Naive thymus-derived CD4-positive, alpha-beta T cell (primary cell): ENCODE measurements at regions not wholly inside any gene's neighbourhood (a gene's known extent, or its start where the extent isn't known, plus 50 kb on each side); places are given as distances from the start of the nearest gene placed in this dataset.

Experiments used
- ATAC-seq: fragments of 150-1000 bp; cut with Tn5 transposase; 2 replicates; pipeline ENCODE4 v1.10.0; 2021; ENCODE audit warnings: mild to moderate bottlenecking, moderate library complexity
- CTCF ChIA-PET: fragments of 350-600 bp; sonication (Branson Sonifier 250); formaldehyde crosslinking; loops from one replicate; lab custom pipeline; 2021; ENCODE audit warnings: antibody characterized with exemption; lab: Charles Lee
- POLR2A ChIA-PET: fragments of 350-600 bp; sonication (Branson Sonifier 250); formaldehyde crosslinking; loops from one replicate; lab custom pipeline; 2021; ENCODE audit warnings: antibody characterized with exemption, inconsistent platforms; lab: Charles Lee
- DNase-seq, 9 donors: peaks; one replicate each; pipeline versions ENCODE4 v3.0.0 to v3.0.0-alpha.2; 2020 to 2022; ENCODE audit warnings: mixed read lengths in 1 of 9
- H3K27ac ChIP-seq: one replicate; pipeline ENCODE4 v1.7.0; 2013; ENCODE audit warnings: mild to moderate bottlenecking, low read depth, low read length, moderate library complexity
- H3K27me3 ChIP-seq, 2 donors: one replicate each; pipeline ENCODE4 v1.7.0; 2013; ENCODE audit warnings: low read length in 2 of 2, mild to moderate bottlenecking in 2 of 2, moderate library complexity in 2 of 2; ENCODE audit not compliant: control insufficient read depth in 2 of 2, insufficient read depth in 2 of 2
- H3K36me3 ChIP-seq, 3 experiments: 1 replicate in 2 of 3; 2 replicates in 1 of 3; pipeline ENCODE4 v1.7.0; 2013; ENCODE audit warnings: low read length in 3 of 3, mild to moderate bottlenecking in 3 of 3, moderate library complexity in 1 of 3; ENCODE audit not compliant: insufficient read depth in 3 of 3, control insufficient read depth in 2 of 3
- H3K4me1 ChIP-seq, 2 donors: one replicate each; pipeline ENCODE4 v1.7.0; 2013; ENCODE audit warnings: low read length in 2 of 2, mild to moderate bottlenecking in 2 of 2, moderate library complexity in 1 of 2; ENCODE audit not compliant: control insufficient read depth in 2 of 2, insufficient read depth in 2 of 2
- H3K4me3 ChIP-seq: 2 replicates; pipeline ENCODE4 v1.7.0; 2013; ENCODE audit warnings: mild to moderate bottlenecking, low read length
- H3K9me3 ChIP-seq, 3 experiments: 1 replicate in 2 of 3; 2 replicates in 1 of 3; pipeline ENCODE4 v1.7.0; 2013; ENCODE audit warnings: low read length in 3 of 3; ENCODE audit not compliant: control insufficient read depth in 2 of 3
- H3K27ac Mint-ChIP-seq, 9 donors: one replicate each; pipeline ENCODE4 v1.8.0; 2020 to 2022; ENCODE audit warnings: mixed read lengths in 9 of 9, mild to moderate bottlenecking in 8 of 9, moderate library complexity in 5 of 9, inconsistent platforms in 2 of 9
- H3K27me3 Mint-ChIP-seq, 5 donors: one replicate each; pipeline ENCODE4 v1.8.0; 2021 to 2022; ENCODE audit warnings: mixed read lengths in 5 of 5, mild to moderate bottlenecking in 1 of 5
- H3K36me3 Mint-ChIP-seq, 5 donors: one replicate each; pipeline ENCODE4 v1.8.0; 2020 to 2022; ENCODE audit warnings: mixed read lengths in 5 of 5, mild to moderate bottlenecking in 3 of 5, inconsistent platforms in 1 of 5
- H3K4me1 Mint-ChIP-seq, 7 donors: one replicate each; pipeline ENCODE4 v1.8.0; 2020 to 2022; ENCODE audit warnings: mixed read lengths in 7 of 7, mild to moderate bottlenecking in 3 of 7, inconsistent platforms in 1 of 7
- H3K4me3 Mint-ChIP-seq, 10 donors: one replicate each; pipeline ENCODE4 v1.8.0; 2020 to 2022; ENCODE audit warnings: mild to moderate bottlenecking in 10 of 10, mixed read lengths in 10 of 10, moderate library complexity in 6 of 10, inconsistent platforms in 2 of 10
- H3K9me3 Mint-ChIP-seq, 11 donors: one replicate each; pipeline ENCODE4 v1.8.0; 2020 to 2022; ENCODE audit warnings: mixed read lengths in 11 of 11, mild to moderate bottlenecking in 4 of 11, inconsistent platforms in 1 of 11, moderate library complexity in 1 of 11
- intact Hi-C, 2 donors: fragments of 100-400 bp; cut with micrococcal nuclease; formaldehyde crosslinking; loops; one replicate each; pipeline ENCODE4 v1.15.1; 2023

- Mint-ChIP-seq H3K4me1 (no peaks in the 10 kb centered on the region), H3K36me3 (no peaks in the 10 kb centered on the region), H3K4me3 (no peak overlapping the region), H3K27me3 (peaks cover 0 to 12% (median 8%) of the 10 kb centered on the region in 5 donors), H3K27ac (no peak overlapping the region), H3K9me3 (peaks cover 0 to 6% (median 2%) of the 10 kb centered on the region in 11 donors)
- ATAC-seq (no peak), DNase-seq (no peak)
- no peaks in the 10 kb centered on the region for H3K27me3 ChIP-seq
- no peaks in the 10 kb centered on the region for H3K9me3 ChIP-seq
- no peak overlapping the region for H3K4me3 ChIP-seq
- POLR2A ChIA-PET = no interaction called here
- CTCF ChIA-PET = no interaction called here
- H3K4me1 ChIP-seq = no peaks in the 10 kb centered on the region
- intact Hi-C loops = no loop called here
- H3K36me3 ChIP-seq = no peaks in the 10 kb centered on the region
- H3K27ac ChIP-seq = no peak overlapping the region
Measured at GRCh38 chr3:28678086-28678485, 329.5 kb upstream of the AZI2 start.

- Histone ChIP-seq H3K4me3 (no peak overlapping the region), H3K27ac (no peak overlapping the region), H3K27me3 (no peaks in the 10 kb centered on the region), H3K4me1 (no peaks in the 10 kb centered on the region), H3K9me3 (no peaks in the 10 kb centered on the region), H3K36me3 (no peaks in the 10 kb centered on the region)
- POLR2A ChIA-PET = no interaction called here
- intact Hi-C loops = no loop called here
- Mint-ChIP-seq H3K27ac (no peak overlapping the region), H3K36me3 (no peaks in the 10 kb centered on the region), H3K4me1 (no peaks in the 10 kb centered on the region), H3K27me3 (peaks cover 0 to 10% (median 7%) of the 10 kb centered on the region in 5 donors), H3K4me3 (no peak overlapping the region), H3K9me3 (peaks cover 0 to 5% (median 3%) of the 10 kb centered on the region in 11 donors)
- DNase-seq (no peak), ATAC-seq (no peak)
- CTCF ChIA-PET = no interaction called here
Measured at GRCh38 chr3:28680050-28680449, 331.4 kb upstream of the AZI2 start.

GRCh38 chr3:28682121-28682520 lies 333.5 kb upstream of the AZI2 start:
- DNase-seq = no peak
- Mint-ChIP-seq H3K4me3 (no peak overlapping the region), H3K9me3 (peaks cover 0 to 7% (median 0%) of the 10 kb centered on the region in 11 donors), H3K27me3 (peaks cover 0 to 10% (median 4%) of the 10 kb centered on the region in 5 donors), H3K36me3 (no peaks in the 10 kb centered on the region), H3K27ac (no peak overlapping the region), H3K4me1 (no peaks in the 10 kb centered on the region)
- no peak for ATAC-seq
- H3K4me3 ChIP-seq = no peak overlapping the region
- ChIA-PET CTCF (no interaction called here), POLR2A (no interaction called here)
- H3K27me3 ChIP-seq = no peaks in the 10 kb centered on the region
- no peaks in the 10 kb centered on the region for H3K9me3 ChIP-seq
- intact Hi-C loops = no loop called here
- H3K27ac ChIP-seq = no peak overlapping the region
- no peaks in the 10 kb centered on the region for H3K4me1 ChIP-seq
- H3K36me3 ChIP-seq = no peaks in the 10 kb centered on the region

GRCh38 chr3:28690176-28690575 lies 341.6 kb upstream of the AZI2 start:
- H3K9me3 ChIP-seq = no peaks in the 10 kb centered on the region
- H3K27me3 ChIP-seq = no peaks in the 10 kb centered on the region
- ATAC-seq = no peak
- no peaks in the 10 kb centered on the region for H3K36me3 ChIP-seq
- Mint-ChIP-seq H3K27ac (no peak overlapping the region), H3K4me3 (no peak overlapping the region), H3K27me3 (peaks cover 0 to 4% (median 0%) of the 10 kb centered on the region in 5 donors), H3K9me3 (peaks cover 0 to 4% (median 0%) of the 10 kb centered on the region in 11 donors), H3K4me1 (no peaks in the 10 kb centered on the region), H3K36me3 (no peaks in the 10 kb centered on the region)
- H3K4me1 ChIP-seq = no peaks in the 10 kb centered on the region
- CTCF ChIA-PET = interaction anchor here (0.7 kb wide), 1 partner anchor 27 kb away, joined by 3 read pairs; no protein-coding TSS in a partner anchor
- no peak overlapping the region for H3K4me3 ChIP-seq
- intact Hi-C loops = no loop called here
- no peak for DNase-seq
- H3K27ac ChIP-seq = no peak overlapping the region
- POLR2A ChIA-PET = no interaction called here

GRCh38 chr3:28698706-28699105 lies 350.1 kb upstream of the AZI2 start:
- H3K36me3 Mint-ChIP-seq = no peaks in the 10 kb centered on the region
- Histone ChIP-seq H3K4me1 (no peaks in the 10 kb centered on the region), H3K36me3 (no peaks in the 10 kb centered on the region), H3K27me3 (no peaks in the 10 kb centered on the region), H3K4me3 (no peak overlapping the region), H3K27ac (no peak overlapping the region), H3K9me3 (no peaks in the 10 kb centered on the region)
- peaks cover 0 to 8% (median 3%) of the 10 kb centered on the region in 11 donors for H3K9me3 Mint-ChIP-seq
- peaks cover 0 to 10% (median 0%) of the 10 kb centered on the region in 5 donors for H3K27me3 Mint-ChIP-seq
- H3K4me3 Mint-ChIP-seq = no peak overlapping the region
- DNase-seq (no peak), ATAC-seq (no peak)
- intact Hi-C loops = no loop called here
- H3K27ac Mint-ChIP-seq = no peak overlapping the region
- POLR2A ChIA-PET = no interaction called here
- CTCF ChIA-PET = no interaction called here
- peaks cover 0 to 2% (median 0%) of the 10 kb centered on the region in 7 donors for H3K4me1 Mint-ChIP-seq

- intact Hi-C loops = no loop called here
- H3K27ac Mint-ChIP-seq = no peak overlapping the region
- no peaks in the 10 kb centered on the region for H3K4me1 ChIP-seq
- no peak overlapping the region for H3K4me3 ChIP-seq
- peaks cover 0 to 8% (median 3%) of the 10 kb centered on the region in 11 donors for H3K9me3 Mint-ChIP-seq
- ATAC-seq (no peak), DNase-seq (no peak)
- no peak overlapping the region for H3K4me3 Mint-ChIP-seq
- ChIA-PET POLR2A (no interaction called here), CTCF (no interaction called here)
- no peaks in the 10 kb centered on the region for H3K9me3 ChIP-seq
- H3K36me3 ChIP-seq = no peaks in the 10 kb centered on the region
- H3K27me3 Mint-ChIP-seq = peaks cover 0 to 10% (median 0%) of the 10 kb centered on the region in 5 donors
- peaks cover 0 to 2% (median 0%) of the 10 kb centered on the region in 7 donors for H3K4me1 Mint-ChIP-seq
- no peaks in the 10 kb centered on the region for H3K27me3 ChIP-seq
- H3K36me3 Mint-ChIP-seq = no peaks in the 10 kb centered on the region
- no peak overlapping the region for H3K27ac ChIP-seq
Measured at GRCh38 chr3:28699283-28699682, 350.7 kb upstream of the AZI2 start.

GRCh38 chr3:28700728-28701127 lies 352.1 kb upstream of the AZI2 start:
- no peaks in the 10 kb centered on the region for H3K36me3 ChIP-seq
- ATAC-seq (no peak), DNase-seq (no peak)
- no peak overlapping the region for H3K27ac ChIP-seq
- H3K9me3 ChIP-seq = no peaks in the 10 kb centered on the region
- peaks cover 0 to 8% (median 3%) of the 10 kb centered on the region in 11 donors for H3K9me3 Mint-ChIP-seq
- no peaks in the 10 kb centered on the region for H3K4me1 ChIP-seq
- peaks cover 0 to 2% (median 0%) of the 10 kb centered on the region in 7 donors for H3K4me1 Mint-ChIP-seq
- H3K27ac Mint-ChIP-seq = no peak overlapping the region
- H3K27me3 ChIP-seq = no peaks in the 10 kb centered on the region
- ChIA-PET POLR2A (no interaction called here), CTCF (no interaction called here)
- no peak overlapping the region for H3K4me3 ChIP-seq
- intact Hi-C loops = no loop called here
- peaks cover 0 to 10% (median 0%) of the 10 kb centered on the region in 5 donors for H3K27me3 Mint-ChIP-seq
- H3K36me3 Mint-ChIP-seq = no peaks in the 10 kb centered on the region
- H3K4me3 Mint-ChIP-seq = no peak overlapping the region
